ENCODE measurements at regions not wholly inside any gene's neighbourhood (a gene's known extent, or its start where the extent isn't known, plus 50 kb on each side); places are given as distances from the start of the nearest gene placed in this dataset.

DNA sequence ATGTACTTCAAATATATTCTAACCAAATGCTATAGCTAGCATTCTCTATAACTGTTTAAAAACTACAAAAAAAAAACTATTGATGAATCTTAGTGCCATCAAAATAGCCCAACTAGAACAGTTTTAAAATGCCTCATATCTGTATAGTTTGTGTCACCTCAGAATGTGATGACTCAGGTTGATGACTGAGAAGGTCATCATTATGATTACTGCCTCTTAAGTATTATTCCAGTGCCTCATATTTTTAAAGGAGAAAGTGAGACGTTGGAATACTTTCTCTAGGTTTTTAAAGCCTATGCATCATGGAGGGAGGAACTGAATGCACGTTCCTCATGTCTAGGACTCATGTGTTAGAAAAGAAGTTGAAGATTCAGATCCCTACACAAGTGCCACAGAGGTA lies 88.2 kb downstream of the TMA16 start:
- TF ChIP-seq CTCF (IDR thresholded peaks at IDR 0.05): no peak
- Histone ChIP-seq H3K27ac (no peak overlapping the region), H3K4me3 (no peak overlapping the region)
- DNase-seq (ENCODE audit: low spot score): no peak

GRCh38 chr4:163587867-163588266 lies 93.4 kb downstream of the TMA16 start:
- no peak overlapping the region for H3K27ac ChIP-seq
- no peak overlapping the region for H3K4me3 ChIP-seq
- no peak for DNase-seq (ENCODE audit: low spot score)
- no peak for TF ChIP-seq CTCF (IDR thresholded peaks at IDR 0.05)

DNA sequence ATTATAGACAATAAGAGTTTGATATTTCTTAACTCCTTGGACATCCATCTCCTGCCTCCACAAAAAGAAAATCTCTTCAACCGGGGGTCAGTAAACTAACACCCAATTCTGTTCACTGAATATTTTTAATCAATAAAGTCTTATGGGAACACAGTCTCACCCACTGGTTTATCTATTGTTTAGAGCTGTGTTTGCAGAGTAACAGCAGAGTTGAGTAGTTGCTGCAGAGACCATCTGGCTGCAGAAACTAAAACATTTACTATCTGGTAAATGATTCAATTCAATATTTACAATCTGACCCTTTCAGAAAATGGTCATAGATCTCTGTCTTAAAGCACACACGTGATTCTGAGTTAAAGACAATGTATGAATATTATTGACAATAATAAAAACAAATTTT lies 94.0 kb downstream of the TMA16 start:
- DNase-seq (ENCODE audit: low spot score): no peak
- Histone ChIP-seq H3K4me3 (no peak overlapping the region), H3K27ac (no peak overlapping the region)
- TF ChIP-seq CTCF (IDR thresholded peaks at IDR 0.05): no peak

DNA sequence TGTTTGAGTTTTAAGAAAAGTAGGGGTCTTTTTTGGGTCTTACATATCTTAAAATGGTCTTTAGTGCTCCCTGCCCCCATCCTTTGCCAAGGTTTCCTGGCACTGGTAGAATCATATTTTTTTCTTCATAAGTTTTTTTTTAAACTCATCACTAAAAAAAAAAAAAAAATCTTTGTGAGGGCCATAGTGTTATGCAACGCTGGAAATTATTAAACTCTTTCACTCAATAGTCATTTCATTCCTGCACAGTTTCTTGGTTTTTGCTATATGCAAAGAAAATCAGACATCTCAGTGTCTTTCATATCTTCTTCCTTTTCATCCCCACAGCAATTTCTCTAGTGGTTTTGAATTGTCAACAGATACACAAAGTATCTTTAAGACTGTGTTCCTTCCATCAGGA lies 95.6 kb downstream of the TMA16 start:
- Histone ChIP-seq H3K4me3 (no peak overlapping the region), H3K27ac (peak overlapping the region in 1 of 2 donors; percentile 14)

DNA sequence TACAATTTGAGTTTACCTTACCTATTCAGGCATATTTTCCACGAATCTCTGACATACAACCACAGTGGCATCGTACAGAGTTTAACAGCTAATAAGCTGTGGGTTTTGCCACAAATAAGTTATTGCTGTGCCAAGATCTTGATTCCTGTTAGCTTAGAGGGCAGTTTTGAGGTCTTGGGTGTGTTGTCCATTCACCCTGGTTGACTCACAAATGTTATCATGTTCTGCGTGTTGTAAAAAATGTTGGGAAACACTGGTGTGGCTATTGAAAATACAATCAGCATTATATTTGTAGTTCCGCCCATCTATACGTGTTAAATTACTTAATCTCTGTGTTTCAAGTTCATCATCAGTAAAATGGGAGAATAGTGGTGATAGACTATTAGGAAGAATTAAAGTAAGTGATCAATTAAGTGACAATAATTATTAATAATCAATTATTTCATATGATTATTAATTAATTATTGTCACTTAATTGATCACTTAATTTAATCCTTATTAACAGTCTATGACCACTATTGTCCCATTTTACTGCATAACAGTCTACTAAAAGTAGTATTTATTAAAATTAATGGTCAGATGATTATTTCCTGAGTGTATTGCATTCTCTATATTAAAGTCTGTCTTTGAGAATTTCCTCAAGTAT lies 96.3 kb downstream of the TMA16 start:
- DNase-seq (ENCODE audit: low spot score): no peak
- no peak for TF ChIP-seq CTCF (IDR thresholded peaks at IDR 0.05)
- H3K27ac ChIP-seq: peak overlapping the region in 1 of 2 donors; percentile 14
- no peak overlapping the region for H3K4me3 ChIP-seq

More for the DNA sequence above, 95.6 kb downstream of the TMA16 start:
- no peak for DNase-seq (ENCODE audit: low spot score)
- no peak for TF ChIP-seq CTCF (IDR thresholded peaks at IDR 0.05)

- no peak overlapping the region for H3K27ac ChIP-seq
- TF ChIP-seq CTCF (IDR thresholded peaks at IDR 0.05): no peak
These were observed 97.1 kb downstream of the TMA16 start for GRCh38 chr4:163591614-163592020.

DNA sequence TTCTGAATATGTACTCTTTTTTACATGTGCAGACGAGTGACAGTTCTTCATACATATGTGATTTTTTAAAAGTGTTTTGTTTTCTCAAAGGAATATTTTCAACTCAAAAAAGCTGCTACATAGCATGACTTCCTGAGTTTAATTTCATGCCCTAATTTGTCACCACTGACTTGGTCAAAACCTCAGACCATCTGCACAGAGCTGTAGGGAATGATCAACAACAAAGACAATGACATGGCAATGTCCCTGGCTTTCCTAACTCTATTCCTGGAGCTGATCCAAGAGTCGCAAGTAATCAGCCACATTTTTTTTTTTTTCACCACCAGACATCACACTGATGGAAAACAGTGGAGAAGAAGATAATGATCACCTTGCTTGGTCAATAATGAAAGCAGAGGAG lies 97.7 kb downstream of the TMA16 start:
- H3K27ac ChIP-seq: peak overlapping the region in 1 of 2 donors; percentile 3

More at GRCh38 chr4:163591614-163592020, 97.1 kb downstream of the TMA16 start:
- no peak for DNase-seq (ENCODE audit: low spot score)
- no peak overlapping the region for H3K4me3 ChIP-seq

More for the DNA sequence above, 97.7 kb downstream of the TMA16 start:
- no peak for DNase-seq (ENCODE audit: low spot score)
- H3K4me3 ChIP-seq: no peak overlapping the region
- no peak for TF ChIP-seq CTCF (IDR thresholded peaks at IDR 0.05)

Measured in coronary artery (tissue), 2 donors.